ENCODE measurements at regions not wholly inside any gene's neighbourhood (a gene's known extent, or its start where the extent isn't known, plus 50 kb on each side); places are given as distances from the start of the nearest gene placed in this dataset.

GRCh38 chr4:181606300-181606699 is 636.9 kb upstream of the TENM3 start:
- no peak overlapping the region for H3K27ac ChIP-seq (ENCODE audit: low read depth, low read length)
- no peaks in the 10 kb centered on the region for H3K27me3 ChIP-seq (ENCODE audit: control insufficient read depth, insufficient read depth, low read length)
- no peak for DNase-seq (ENCODE audit: low read depth in 4 of 6, low spot score in 6 of 6)
- no CpG with 5 or more reads among the region's 1 CpG for WGBS (ENCODE audit: insufficient coverage)
- no peak overlapping the region for H3K4me3 ChIP-seq (ENCODE audit: low read depth, low read length)
- no peaks in the 10 kb centered on the region for H3K9me3 ChIP-seq (ENCODE audit: control insufficient read depth, insufficient read depth, low read length)
- no peaks in the 10 kb centered on the region for H3K36me3 ChIP-seq (ENCODE audit: control insufficient read depth, insufficient read depth, low read length)
- H3K4me1 ChIP-seq (ENCODE audit: control insufficient read depth, insufficient read depth, low read length) = no peaks in the 10 kb centered on the region

GRCh38 chr4:181608181-181608580 is 635.0 kb upstream of the TENM3 start:
- Histone ChIP-seq H3K9me3 (ENCODE audit: control insufficient read depth, insufficient read depth, low read length) (no peaks in the 10 kb centered on the region), H3K27me3 (ENCODE audit: control insufficient read depth, insufficient read depth, low read length) (no peaks in the 10 kb centered on the region), H3K4me3 (ENCODE audit: low read depth, low read length) (no peak overlapping the region), H3K4me1 (ENCODE audit: control insufficient read depth, insufficient read depth, low read length) (no peaks in the 10 kb centered on the region), H3K36me3 (ENCODE audit: control insufficient read depth, insufficient read depth, low read length) (no peaks in the 10 kb centered on the region), H3K27ac (ENCODE audit: low read depth, low read length) (no peak overlapping the region)
- 60% methylated on average over 2 of the region's 2 CpGs for WGBS (ENCODE audit: insufficient coverage)
- DNase-seq (ENCODE audit: low read depth in 4 of 6, low spot score in 6 of 6) = peak in 1 of 6 donors; percentile 89

- no peaks in the 10 kb centered on the region for H3K36me3 ChIP-seq (ENCODE audit: control insufficient read depth, insufficient read depth, low read length)
- no peaks in the 10 kb centered on the region for H3K9me3 ChIP-seq (ENCODE audit: control insufficient read depth, insufficient read depth, low read length)
- no peak overlapping the region for H3K27ac ChIP-seq (ENCODE audit: low read depth, low read length)
- no peak overlapping the region for H3K4me3 ChIP-seq (ENCODE audit: low read depth, low read length)
- WGBS (ENCODE audit: insufficient coverage) = no CpG with 5 or more reads among the region's 15 CpGs
- H3K4me1 ChIP-seq (ENCODE audit: control insufficient read depth, insufficient read depth, low read length) = no peaks in the 10 kb centered on the region
- DNase-seq (ENCODE audit: low read depth in 4 of 6, low spot score in 6 of 6) = peak in 1 of 6 donors; percentile 21
- H3K27me3 ChIP-seq (ENCODE audit: control insufficient read depth, insufficient read depth, low read length) = no peaks in the 10 kb centered on the region
These were observed 632.0 kb upstream of the TENM3 start for GRCh38 chr4:181611033-181611711.

GRCh38 chr4:181611946-181612600 is 631.1 kb upstream of the TENM3 start:
- Histone ChIP-seq H3K36me3 (ENCODE audit: control insufficient read depth, insufficient read depth, low read length) (no peaks in the 10 kb centered on the region), H3K4me3 (ENCODE audit: low read depth, low read length) (no peak overlapping the region), H3K27ac (ENCODE audit: low read depth, low read length) (no peak overlapping the region), H3K9me3 (ENCODE audit: control insufficient read depth, insufficient read depth, low read length) (no peaks in the 10 kb centered on the region), H3K27me3 (ENCODE audit: control insufficient read depth, insufficient read depth, low read length) (no peaks in the 10 kb centered on the region), H3K4me1 (ENCODE audit: control insufficient read depth, insufficient read depth, low read length) (no peaks in the 10 kb centered on the region)
- WGBS (ENCODE audit: insufficient coverage) = 60% methylated on average over 2 of the region's 8 CpGs
- peak in 2 of 6 donors; percentile 37 to 66 for DNase-seq (ENCODE audit: low read depth in 4 of 6, low spot score in 6 of 6)

- no peaks in the 10 kb centered on the region for H3K27me3 ChIP-seq (ENCODE audit: control insufficient read depth, insufficient read depth, low read length)
- H3K27ac ChIP-seq (ENCODE audit: low read depth, low read length) = no peak overlapping the region
- H3K9me3 ChIP-seq (ENCODE audit: control insufficient read depth, insufficient read depth, low read length) = no peaks in the 10 kb centered on the region
- H3K36me3 ChIP-seq (ENCODE audit: control insufficient read depth, insufficient read depth, low read length) = no peaks in the 10 kb centered on the region
- DNase-seq (ENCODE audit: low read depth in 4 of 6, low spot score in 6 of 6) = peak in 2 of 6 donors; percentile 20 to 51
- H3K4me1 ChIP-seq (ENCODE audit: control insufficient read depth, insufficient read depth, low read length) = no peaks in the 10 kb centered on the region
- no peak overlapping the region for H3K4me3 ChIP-seq (ENCODE audit: low read depth, low read length)
- no CpG with 5 or more reads among the region's 6 CpGs for WGBS (ENCODE audit: insufficient coverage)
These were observed 630.0 kb upstream of the TENM3 start for GRCh38 chr4:181613200-181613599.

GRCh38 chr4:181618038-181618618 is 625.1 kb upstream of the TENM3 start:
- H3K27ac ChIP-seq (ENCODE audit: low read depth, low read length) = no peak overlapping the region
- no peak for DNase-seq (ENCODE audit: low read depth in 4 of 6, low spot score in 6 of 6)
- H3K36me3 ChIP-seq (ENCODE audit: control insufficient read depth, insufficient read depth, low read length) = no peaks in the 10 kb centered on the region
- H3K4me1 ChIP-seq (ENCODE audit: control insufficient read depth, insufficient read depth, low read length) = no peaks in the 10 kb centered on the region
- 100% methylated on average over 5 of the region's 6 CpGs for WGBS (ENCODE audit: insufficient coverage)
- no peaks in the 10 kb centered on the region for H3K27me3 ChIP-seq (ENCODE audit: control insufficient read depth, insufficient read depth, low read length)
- no peak overlapping the region for H3K4me3 ChIP-seq (ENCODE audit: low read depth, low read length)
- H3K9me3 ChIP-seq (ENCODE audit: control insufficient read depth, insufficient read depth, low read length) = no peaks in the 10 kb centered on the region

- H3K4me3 ChIP-seq (ENCODE audit: low read depth, low read length) = no peak overlapping the region
- no peak for DNase-seq (ENCODE audit: low read depth in 4 of 6, low spot score in 6 of 6)
- H3K4me1 ChIP-seq (ENCODE audit: control insufficient read depth, insufficient read depth, low read length) = no peaks in the 10 kb centered on the region
- no peaks in the 10 kb centered on the region for H3K9me3 ChIP-seq (ENCODE audit: control insufficient read depth, insufficient read depth, low read length)
- 76% methylated on average over 3 of the region's 5 CpGs for WGBS (ENCODE audit: insufficient coverage)
- H3K36me3 ChIP-seq (ENCODE audit: control insufficient read depth, insufficient read depth, low read length) = no peaks in the 10 kb centered on the region
- no peaks in the 10 kb centered on the region for H3K27me3 ChIP-seq (ENCODE audit: control insufficient read depth, insufficient read depth, low read length)
- H3K27ac ChIP-seq (ENCODE audit: low read depth, low read length) = no peak overlapping the region
These were observed 624.3 kb upstream of the TENM3 start for GRCh38 chr4:181618896-181619295.

GRCh38 chr4:181619651-181620050 is 623.6 kb upstream of the TENM3 start:
- Histone ChIP-seq H3K36me3 (ENCODE audit: control insufficient read depth, insufficient read depth, low read length) (no peaks in the 10 kb centered on the region), H3K4me3 (ENCODE audit: low read depth, low read length) (no peak overlapping the region), H3K9me3 (ENCODE audit: control insufficient read depth, insufficient read depth, low read length) (no peaks in the 10 kb centered on the region), H3K27me3 (ENCODE audit: control insufficient read depth, insufficient read depth, low read length) (no peaks in the 10 kb centered on the region), H3K4me1 (ENCODE audit: control insufficient read depth, insufficient read depth, low read length) (no peaks in the 10 kb centered on the region), H3K27ac (ENCODE audit: low read depth, low read length) (no peak overlapping the region)
- no CpG with 5 or more reads among the region's 7 CpGs for WGBS (ENCODE audit: insufficient coverage)
- DNase-seq (ENCODE audit: low read depth in 4 of 6, low spot score in 6 of 6) = no peak

GRCh38 chr4:181637186-181638105 is 605.8 kb upstream of the TENM3 start:
- no peak for DNase-seq (ENCODE audit: low read depth in 4 of 6, low spot score in 6 of 6)
- H3K36me3 ChIP-seq (ENCODE audit: control insufficient read depth, insufficient read depth, low read length) = no peaks in the 10 kb centered on the region
- no peak overlapping the region for H3K4me3 ChIP-seq (ENCODE audit: low read depth, low read length)
- no peaks in the 10 kb centered on the region for H3K9me3 ChIP-seq (ENCODE audit: control insufficient read depth, insufficient read depth, low read length)
- WGBS (ENCODE audit: insufficient coverage) = 95% methylated on average over 3 of the region's 12 CpGs
- H3K27me3 ChIP-seq (ENCODE audit: control insufficient read depth, insufficient read depth, low read length) = no peaks in the 10 kb centered on the region
- H3K27ac ChIP-seq (ENCODE audit: low read depth, low read length) = no peak overlapping the region
- no peaks in the 10 kb centered on the region for H3K4me1 ChIP-seq (ENCODE audit: control insufficient read depth, insufficient read depth, low read length)

Measured in spinal cord (tissue), 9 donors.